ENCODE measurements at regions not wholly inside any gene's neighbourhood (a gene's known extent, or its start where the extent isn't known, plus 50 kb on each side); places are given as distances from the start of the nearest gene placed in this dataset.

GRCh38 chr5:72600391-72600981 is 93.3 kb upstream of the ZNF366 start:
- TF ChIP-seq FOXM1 (IDR thresholded peaks at IDR 0.05; ENCODE audit: borderline replicate concordance) (no peak), BHLHE40 (IDR thresholded peaks at IDR 0.05; ENCODE audit: borderline replicate concordance) (no peak), SP1 (IDR thresholded peaks at IDR 0.05) (no peak), SUZ12 (IDR thresholded peaks at IDR 0.05) (no peak), ARNT (IDR thresholded peaks at IDR 0.05) (no peak), HDGF (IDR thresholded peaks at IDR 0.05; ENCODE audit: borderline replicate concordance) (no peak), FOXA1 (IDR thresholded peaks at IDR 0.05) (no peak), ZNF384 (IDR thresholded peaks at IDR 0.05) (no peak), ELF4 (IDR thresholded peaks at IDR 0.05) (no peak), L3MBTL2 (conservative IDR thresholded peaks at IDR 0.05) (no peak), TARDBP (IDR thresholded peaks at IDR 0.05) (no peak), FOXK2 (IDR thresholded peaks at IDR 0.05) (no peak), NFRKB (IDR thresholded peaks at IDR 0.05) (no peak), LEF1 (IDR thresholded peaks at IDR 0.05; ENCODE audit: borderline replicate concordance) (no peak)

Measured in HEK293T (cell line).